ENCODE measurements at regions not wholly inside any gene's neighbourhood (a gene's known extent, or its start where the extent isn't known, plus 50 kb on each side); places are given as distances from the start of the nearest gene placed in this dataset.

DNA sequence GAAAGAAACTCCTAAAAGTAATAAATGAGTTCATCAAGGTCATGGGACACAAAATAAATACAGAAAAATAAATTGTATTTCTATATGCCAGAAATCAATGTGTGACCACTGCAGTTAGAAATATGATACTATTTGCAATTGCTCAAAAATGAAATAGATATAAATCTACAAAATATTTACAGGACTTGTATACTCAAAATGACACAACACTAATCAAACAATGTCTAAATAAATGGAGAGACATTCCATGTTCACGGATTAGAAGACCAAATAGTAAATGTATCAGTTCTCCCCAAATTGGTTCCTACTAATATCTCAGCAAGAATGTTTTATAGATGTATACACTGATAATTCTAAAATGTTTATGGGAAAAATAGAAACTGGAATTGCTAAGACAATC is 345.3 kb downstream of the NR2F1-AS1 start (continued):
- TF ChIP-seq, protein P1, sequence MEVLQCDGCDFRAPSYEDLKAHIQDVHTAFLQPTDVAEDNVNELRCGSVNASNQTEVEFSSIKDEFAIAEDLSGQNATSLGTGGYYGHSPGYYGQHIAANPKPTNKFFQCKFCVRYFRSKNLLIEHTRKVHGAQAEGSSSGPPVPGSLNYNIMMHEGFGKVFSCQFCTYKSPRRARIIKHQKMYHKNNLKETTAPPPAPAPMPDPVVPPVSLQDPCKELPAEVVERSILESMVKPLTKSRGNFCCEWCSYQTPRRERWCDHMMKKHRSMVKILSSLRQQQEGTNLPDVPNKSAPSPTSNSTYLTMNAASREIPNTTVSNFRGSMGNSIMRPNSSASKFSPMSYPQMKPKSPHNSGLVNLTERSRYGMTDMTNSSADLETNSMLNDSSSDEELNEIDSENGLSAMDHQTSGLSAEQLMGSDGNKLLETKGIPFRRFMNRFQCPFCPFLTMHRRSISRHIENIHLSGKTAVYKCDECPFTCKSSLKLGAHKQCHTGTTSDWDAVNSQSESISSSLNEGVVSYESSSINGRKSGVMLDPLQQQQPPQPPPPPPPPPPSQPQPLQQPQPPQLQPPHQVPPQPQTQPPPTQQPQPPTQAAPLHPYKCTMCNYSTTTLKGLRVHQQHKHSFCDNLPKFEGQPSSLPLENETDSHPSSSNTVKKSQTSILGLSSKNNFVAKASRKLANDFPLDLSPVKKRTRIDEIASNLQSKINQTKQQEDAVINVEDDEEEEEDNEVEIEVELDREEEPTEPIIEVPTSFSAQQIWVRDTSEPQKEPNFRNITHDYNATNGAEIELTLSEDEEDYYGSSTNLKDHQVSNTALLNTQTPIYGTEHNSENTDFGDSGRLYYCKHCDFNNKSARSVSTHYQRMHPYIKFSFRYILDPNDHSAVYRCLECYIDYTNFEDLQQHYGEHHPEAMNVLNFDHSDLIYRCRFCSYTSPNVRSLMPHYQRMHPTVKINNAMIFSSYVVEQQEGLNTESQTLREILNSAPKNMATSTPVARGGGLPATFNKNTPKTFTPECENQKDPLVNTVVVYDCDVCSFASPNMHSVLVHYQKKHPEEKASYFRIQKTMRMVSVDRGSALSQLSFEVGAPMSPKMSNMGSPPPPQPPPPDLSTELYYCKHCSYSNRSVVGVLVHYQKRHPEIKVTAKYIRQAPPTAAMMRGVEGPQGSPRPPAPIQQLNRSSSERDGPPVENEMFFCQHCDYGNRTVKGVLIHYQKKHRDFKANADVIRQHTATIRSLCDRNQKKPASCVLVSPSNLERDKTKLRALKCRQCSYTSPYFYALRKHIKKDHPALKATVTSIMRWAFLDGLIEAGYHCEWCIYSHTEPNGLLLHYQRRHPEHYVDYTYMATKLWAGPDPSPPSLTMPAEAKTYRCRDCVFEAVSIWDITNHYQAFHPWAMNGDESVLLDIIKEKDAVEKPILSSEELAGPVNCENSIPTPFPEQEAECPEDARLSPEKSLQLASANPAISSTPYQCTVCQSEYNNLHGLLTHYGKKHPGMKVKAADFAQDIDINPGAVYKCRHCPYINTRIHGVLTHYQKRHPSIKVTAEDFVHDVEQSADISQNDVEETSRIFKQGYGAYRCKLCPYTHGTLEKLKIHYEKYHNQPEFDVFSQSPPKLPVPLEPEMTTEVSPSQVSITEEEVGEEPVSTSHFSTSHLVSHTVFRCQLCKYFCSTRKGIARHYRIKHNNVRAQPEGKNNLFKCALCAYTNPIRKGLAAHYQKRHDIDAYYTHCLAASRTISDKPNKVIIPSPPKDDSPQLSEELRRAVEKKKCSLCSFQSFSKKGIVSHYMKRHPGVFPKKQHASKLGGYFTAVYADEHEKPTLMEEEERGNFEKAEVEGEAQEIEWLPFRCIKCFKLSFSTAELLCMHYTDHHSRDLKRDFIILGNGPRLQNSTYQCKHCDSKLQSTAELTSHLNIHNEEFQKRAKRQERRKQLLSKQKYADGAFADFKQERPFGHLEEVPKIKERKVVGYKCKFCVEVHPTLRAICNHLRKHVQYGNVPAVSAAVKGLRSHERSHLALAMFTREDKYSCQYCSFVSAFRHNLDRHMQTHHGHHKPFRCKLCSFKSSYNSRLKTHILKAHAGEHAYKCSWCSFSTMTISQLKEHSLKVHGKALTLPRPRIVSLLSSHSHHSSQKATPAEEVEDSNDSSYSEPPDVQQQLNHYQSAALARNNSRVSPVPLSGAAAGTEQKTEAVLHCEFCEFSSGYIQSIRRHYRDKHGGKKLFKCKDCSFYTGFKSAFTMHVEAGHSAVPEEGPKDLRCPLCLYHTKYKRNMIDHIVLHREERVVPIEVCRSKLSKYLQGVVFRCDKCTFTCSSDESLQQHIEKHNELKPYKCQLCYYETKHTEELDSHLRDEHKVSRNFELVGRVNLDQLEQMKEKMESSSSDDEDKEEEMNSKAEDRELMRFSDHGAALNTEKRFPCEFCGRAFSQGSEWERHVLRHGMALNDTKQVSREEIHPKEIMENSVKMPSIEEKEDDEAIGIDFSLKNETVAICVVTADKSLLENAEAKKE (CRISPR knock-in tag; IDR thresholded peaks at IDR 0.05): no peak

DNA sequence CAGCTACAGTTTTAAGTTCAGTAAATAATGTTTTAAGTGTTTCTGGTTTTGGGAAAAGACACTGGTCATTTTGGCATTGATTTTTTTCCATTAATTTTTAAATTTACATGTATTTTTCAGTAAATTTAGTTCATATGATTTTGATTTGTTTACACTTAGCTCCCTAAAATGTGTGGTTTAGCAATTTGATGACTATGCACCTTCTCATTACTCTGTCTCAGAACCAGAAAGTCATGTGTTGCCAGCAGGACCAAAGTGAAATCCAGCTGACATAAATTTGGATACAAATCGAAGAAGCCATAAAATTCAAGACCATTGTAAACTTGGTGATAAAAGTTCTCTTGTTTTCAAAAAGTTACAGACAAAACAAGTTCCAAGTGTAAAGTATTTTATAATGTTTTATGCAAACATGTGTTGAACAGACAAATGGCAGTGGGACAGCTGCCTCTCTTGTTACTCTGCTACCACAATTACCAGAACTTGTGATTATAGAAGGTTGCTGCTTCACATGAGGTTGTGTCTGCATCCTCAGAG is 354.8 kb downstream of the NR2F1-AS1 start:
- Histone ChIP-seq H3K79me2 (replicated peaks; ENCODE audit: insufficient read depth) (no peaks in the 10 kb centered on the region), H4K20me1 (replicated peaks; ENCODE audit: insufficient read depth) (no peaks in the 10 kb centered on the region), H3K4me2 (no peak overlapping the region), H3F3A (replicated peaks; ENCODE audit: low read depth) (no peaks in the 10 kb centered on the region), H3K27ac (ENCODE audit: low read depth) (no peak overlapping the region), H2AFZ (no peak overlapping the region), H3K27me3 (ENCODE audit: insufficient read depth) (no peaks in the 10 kb centered on the region), H3K9me2 (ENCODE audit: insufficient read depth) (0 out of 2 replicates have a peak, but pooled peaks cover 12% of the 10 kb centered on the region), H3K4me1 (ENCODE audit: insufficient read depth) (no peaks in the 10 kb centered on the region), H3K4me3 (no peak overlapping the region), H3K36me3 (ENCODE audit: insufficient read depth) (no peaks in the 10 kb centered on the region)
- DNase-seq (ENCODE audit: low spot score) (no peak), ATAC-seq (no peak)
- Mint-ChIP-seq H3K36me3 (ENCODE audit: low read depth) (no peaks in the 10 kb centered on the region), H3K27ac (no peak overlapping the region), H3K27me3 (ENCODE audit: insufficient read depth, low read depth, poor library complexity) (no peaks in the 10 kb centered on the region), H3K9me3 (no peaks in the 10 kb centered on the region), H3K4me3 (no peak overlapping the region), H3K4me1 (no peaks in the 10 kb centered on the region)
- TF ChIP-seq, protein P2, sequence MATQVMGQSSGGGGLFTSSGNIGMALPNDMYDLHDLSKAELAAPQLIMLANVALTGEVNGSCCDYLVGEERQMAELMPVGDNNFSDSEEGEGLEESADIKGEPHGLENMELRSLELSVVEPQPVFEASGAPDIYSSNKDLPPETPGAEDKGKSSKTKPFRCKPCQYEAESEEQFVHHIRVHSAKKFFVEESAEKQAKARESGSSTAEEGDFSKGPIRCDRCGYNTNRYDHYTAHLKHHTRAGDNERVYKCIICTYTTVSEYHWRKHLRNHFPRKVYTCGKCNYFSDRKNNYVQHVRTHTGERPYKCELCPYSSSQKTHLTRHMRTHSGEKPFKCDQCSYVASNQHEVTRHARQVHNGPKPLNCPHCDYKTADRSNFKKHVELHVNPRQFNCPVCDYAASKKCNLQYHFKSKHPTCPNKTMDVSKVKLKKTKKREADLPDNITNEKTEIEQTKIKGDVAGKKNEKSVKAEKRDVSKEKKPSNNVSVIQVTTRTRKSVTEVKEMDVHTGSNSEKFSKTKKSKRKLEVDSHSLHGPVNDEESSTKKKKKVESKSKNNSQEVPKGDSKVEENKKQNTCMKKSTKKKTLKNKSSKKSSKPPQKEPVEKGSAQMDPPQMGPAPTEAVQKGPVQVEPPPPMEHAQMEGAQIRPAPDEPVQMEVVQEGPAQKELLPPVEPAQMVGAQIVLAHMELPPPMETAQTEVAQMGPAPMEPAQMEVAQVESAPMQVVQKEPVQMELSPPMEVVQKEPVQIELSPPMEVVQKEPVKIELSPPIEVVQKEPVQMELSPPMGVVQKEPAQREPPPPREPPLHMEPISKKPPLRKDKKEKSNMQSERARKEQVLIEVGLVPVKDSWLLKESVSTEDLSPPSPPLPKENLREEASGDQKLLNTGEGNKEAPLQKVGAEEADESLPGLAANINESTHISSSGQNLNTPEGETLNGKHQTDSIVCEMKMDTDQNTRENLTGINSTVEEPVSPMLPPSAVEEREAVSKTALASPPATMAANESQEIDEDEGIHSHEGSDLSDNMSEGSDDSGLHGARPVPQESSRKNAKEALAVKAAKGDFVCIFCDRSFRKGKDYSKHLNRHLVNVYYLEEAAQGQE (IDR thresholded peaks at IDR 0.05; ENCODE audit: unreplicated experiment): no peak
- TF ChIP-seq, protein P3, sequence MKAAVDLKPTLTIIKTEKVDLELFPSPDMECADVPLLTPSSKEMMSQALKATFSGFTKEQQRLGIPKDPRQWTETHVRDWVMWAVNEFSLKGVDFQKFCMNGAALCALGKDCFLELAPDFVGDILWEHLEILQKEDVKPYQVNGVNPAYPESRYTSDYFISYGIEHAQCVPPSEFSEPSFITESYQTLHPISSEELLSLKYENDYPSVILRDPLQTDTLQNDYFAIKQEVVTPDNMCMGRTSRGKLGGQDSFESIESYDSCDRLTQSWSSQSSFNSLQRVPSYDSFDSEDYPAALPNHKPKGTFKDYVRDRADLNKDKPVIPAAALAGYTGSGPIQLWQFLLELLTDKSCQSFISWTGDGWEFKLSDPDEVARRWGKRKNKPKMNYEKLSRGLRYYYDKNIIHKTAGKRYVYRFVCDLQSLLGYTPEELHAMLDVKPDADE (IDR thresholded peaks at IDR 0.05): no peak
- no peak for TF ChIP-seq JUNB (IDR thresholded peaks at IDR 0.05; ENCODE audit: unreplicated experiment)

All from GM23338 (cell line).